NCI-H774 (cell line): ENCODE measurements at regions not wholly inside any gene's neighbourhood (a gene's known extent, or its start where the extent isn't known, plus 50 kb on each side); places are given as distances from the start of the nearest gene placed in this dataset.

Experiments used
- DNase-seq: peaks from one replicate; lab custom pipeline; 2025; lab: John Stamatoyannopoulos, UW

DNA sequence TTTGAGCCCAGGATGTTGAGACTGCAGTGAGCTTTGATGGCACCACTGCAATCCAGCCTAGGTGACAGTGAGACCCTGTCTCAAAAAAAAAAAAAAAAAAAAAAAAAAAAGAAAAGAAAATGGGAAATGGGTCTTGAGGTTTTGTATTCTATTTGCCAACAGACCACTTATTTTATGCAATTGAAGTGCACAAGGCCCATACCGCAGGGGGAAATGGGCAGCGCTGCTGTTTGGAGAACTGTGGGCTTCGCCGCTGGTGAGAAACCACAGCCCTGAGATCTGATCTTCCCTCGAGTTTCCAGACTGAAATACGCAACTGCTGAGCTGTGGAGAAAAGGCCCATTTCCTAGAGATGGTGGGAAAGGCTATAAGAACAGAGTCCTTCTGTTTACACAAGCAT is 512.0 kb downstream of the TCERG1L start:
- no peak for DNase-seq

DNA sequence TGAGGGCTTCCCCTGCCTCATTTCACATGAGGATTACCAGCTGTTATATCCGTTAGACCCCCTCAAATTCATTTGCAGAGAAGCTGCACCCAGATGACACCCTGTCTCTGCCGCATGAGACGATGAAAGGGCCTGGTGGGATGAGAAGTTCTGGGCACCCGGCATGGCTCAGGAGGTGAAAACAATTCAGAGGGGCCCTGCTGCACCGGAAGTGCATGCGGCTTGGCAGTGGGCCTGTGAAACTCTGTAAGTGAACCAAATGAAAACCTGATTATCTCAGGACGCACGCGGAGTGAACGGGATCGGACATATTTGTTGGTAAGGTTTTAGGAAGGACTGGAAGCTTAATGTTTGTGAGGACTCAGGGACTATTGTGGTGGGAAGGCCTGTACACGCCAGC is 511.2 kb downstream of the TCERG1L start:
- DNase-seq, result no peak

DNA sequence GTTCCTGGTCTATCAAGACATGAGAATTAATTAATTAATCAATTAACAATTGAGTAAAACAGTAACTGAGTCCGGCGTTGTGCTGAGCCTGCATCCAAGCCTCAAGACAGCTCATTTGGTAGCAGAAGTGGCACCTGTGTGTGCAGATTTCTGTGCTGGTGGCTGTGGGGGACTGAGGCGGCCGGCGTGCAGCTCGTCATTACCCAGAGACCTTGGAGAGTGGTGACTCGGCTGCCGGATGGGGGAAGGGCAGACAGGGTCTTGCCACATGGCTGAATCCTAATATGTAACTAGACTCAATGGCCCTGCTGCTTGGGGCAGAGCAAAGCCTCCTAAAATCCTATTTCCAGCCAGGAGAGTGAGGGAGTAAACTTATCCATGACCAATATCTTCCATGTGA is 510.2 kb downstream of the TCERG1L start:
- DNase-seq, result no peak

DNA sequence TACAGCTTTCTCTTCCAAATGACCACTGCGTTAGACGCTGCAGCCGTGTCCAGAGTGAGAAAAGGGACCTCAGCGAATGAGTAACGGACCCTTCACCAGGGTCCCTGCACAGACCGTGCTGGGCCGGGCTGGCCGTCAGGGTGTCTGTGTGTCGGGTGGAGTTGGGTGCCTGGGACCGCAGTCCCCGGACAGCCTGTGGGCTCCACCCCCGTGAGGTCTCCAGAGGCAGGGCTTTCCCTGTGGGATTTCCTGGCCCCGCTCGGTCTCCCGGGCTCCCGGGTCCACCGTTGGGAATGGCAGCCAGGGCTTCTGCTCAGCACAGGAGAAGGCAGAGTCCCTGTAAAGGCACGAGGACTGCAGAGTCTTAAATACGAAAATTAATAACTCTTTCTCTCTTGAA is 509.7 kb downstream of the TCERG1L start:
- no peak for DNase-seq

DNA sequence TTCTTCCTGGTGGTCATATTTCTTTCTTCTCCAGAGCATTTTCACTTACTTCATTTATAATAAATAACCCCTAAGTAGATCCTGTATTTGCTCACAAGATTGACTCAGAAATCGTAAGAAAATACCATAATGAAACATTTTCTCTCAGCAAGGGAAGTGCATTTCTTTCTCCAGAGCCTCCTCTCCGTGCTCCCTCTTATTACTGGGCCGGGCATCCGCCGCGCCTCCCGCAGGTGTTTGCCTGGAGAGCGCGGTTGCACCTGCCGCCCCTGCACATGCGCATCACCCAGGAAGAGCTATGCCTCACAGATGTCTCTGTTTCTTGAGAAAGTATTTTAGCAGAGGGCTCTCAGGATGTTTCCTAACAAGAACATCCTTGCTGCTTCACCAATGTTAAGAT is 509.2 kb downstream of the TCERG1L start:
- DNase-seq, result peak; percentile 11

DNA sequence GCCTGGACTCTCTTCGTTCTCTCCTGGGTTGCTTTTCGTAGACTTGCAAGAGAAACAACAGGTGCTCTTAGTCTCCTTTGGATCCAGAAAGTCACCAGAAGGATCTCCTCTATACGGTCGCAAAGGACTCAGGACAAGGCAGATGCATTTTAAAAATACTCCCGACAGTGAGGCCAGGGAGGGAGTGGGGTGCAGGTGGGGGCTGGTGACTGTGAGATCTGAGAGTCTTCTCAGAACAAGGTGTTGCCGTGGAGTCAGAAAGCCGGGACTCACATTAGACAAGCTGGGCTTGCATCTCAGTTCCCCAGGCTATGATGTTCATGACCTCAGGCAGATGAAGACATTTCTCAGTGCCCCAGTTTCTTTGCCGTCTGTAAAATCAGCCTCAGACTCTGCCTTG is 507.2 kb downstream of the TCERG1L start:
- DNase-seq, result no peak

DNA sequence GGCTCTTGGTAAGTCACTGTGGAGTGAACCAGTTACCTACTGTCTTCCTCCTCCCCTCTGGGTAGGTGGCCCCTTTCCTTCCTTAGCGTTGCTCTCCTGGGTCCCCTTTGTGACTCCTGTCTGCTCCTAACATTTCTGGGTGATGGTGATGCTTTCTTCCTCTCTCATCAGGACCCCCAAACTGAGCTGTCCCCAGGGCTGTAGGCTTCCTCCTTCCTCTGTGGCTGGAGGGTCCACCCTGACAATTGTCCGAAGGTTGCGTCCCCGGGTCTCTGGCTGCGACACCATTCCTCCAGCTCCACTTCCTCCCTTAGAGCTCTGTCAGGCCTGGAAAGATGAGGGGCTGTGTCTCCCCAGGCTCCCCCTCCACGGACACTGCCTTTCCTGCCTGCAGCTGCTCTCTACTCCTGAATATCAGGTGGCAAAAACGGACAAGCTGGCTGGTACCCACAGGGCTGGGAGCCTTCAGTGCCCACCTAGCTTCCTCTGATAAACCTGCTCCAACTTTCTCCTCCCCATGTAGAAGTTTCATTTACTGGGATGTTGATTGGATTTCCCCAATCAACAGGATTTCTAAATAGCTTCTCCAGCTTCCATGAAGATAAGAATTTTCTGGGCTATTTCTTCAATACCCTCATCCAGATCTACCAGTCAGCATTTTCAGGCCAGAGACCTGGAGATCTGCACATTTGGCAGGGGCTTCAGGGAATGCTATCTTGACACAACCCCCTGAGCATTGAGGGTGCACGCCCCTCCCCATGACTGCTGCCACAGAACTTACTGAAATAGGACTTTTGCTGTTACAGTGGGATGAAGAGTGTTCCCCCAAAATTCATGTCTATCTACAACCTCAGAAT is 506.5 kb downstream of the TCERG1L start:
- DNase-seq, result no peak

DNA sequence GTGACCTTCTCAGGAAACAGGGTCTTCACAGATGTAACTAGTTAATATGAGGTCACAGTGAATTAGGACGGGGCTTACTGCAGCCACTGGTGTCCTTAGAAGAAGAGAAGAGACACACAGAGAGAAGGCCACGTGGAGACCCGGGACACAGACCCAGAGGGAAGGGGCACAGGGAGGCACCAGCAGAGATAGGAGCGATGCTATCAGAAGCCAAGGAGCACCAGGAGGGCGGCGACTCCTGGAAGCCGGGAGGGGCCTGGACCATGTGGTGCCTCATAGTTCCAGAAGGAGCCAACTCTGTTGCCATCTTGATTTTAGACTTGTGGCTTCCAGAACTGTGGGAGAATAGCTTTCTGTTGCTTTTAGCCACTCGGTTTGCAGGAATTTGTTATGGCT is 505.9 kb downstream of the TCERG1L start:
- DNase-seq, result no peak

DNA sequence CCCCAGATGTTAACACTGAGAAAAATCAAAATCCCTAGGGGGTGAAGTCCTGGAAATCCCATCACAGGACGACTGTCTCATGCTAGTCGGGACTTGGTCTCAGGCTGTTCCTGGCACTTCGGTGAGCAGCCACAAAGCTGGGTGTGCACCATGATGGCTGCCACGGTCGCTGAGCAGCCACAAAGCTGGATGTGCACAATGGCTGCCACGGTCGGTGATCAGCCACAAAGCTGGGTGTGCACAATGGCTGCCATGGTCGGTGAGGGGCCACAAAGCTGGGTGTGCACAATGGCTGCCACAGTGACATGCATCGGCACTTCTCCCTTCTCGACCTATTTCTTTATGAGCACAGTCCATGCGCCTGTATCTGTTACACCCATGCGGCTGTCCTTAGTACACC is 505.1 kb downstream of the TCERG1L start:
- no peak for DNase-seq

DNA sequence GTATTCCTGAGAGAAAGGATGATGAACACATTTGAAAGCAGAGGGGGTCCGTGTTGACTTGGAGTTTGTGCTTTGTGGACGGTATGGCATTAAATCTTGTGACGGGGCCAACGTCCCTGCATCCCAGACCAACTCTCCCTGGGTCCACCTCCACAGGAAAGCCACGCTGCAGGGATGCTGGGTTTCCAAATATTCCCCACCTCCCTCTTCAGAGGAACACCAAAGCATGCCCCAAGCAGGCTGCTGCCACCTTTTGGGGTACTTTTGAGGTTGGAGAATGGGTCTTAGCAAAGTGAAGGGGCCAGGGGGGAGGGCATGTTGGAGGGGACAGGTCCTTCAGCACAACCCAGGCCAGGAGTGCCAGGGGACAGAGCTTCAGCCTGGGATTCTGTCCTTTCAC is 504.4 kb downstream of the TCERG1L start:
- DNase-seq, result no peak

DNA sequence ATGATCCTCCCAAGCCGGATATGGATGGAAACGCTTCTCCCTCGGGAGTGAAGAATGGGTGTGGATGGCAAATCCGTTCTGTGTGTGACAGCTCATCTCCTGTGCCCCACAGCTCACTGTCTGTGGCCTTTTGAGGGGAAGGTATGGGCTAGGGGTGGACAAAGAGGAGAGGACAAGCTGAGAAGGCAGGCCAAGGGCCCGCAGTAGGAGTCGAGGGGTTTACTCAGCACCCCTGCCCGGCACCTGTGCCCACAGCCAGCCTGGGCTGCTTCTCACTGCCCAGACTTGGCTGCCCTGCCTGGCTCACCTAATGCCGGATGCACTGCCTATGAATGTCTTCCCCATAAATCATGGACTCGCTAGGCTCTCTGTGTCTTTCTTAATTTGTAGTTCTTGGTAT is 503.8 kb downstream of the TCERG1L start:
- DNase-seq, result no peak

DNA sequence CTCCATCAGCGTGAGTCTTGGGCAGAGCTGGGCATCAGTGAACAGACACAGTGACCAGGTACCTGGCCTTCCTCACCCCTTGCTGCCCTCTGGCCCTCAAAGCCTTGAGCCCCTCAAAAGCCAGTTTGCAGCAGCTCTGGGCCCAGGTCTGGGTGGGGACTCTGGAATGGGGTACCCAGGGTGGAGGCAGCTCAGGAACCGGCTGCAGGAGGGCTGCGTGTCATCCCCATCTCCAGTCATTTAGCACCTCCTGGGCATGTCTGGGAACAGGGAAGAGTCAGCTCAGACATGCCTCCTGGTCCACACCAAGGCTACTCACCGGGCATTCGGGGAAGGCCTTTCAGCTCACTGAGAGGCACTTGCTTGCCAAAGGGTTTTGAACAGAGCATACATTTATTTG is 503.3 kb downstream of the TCERG1L start:
- DNase-seq, result no peak

DNA sequence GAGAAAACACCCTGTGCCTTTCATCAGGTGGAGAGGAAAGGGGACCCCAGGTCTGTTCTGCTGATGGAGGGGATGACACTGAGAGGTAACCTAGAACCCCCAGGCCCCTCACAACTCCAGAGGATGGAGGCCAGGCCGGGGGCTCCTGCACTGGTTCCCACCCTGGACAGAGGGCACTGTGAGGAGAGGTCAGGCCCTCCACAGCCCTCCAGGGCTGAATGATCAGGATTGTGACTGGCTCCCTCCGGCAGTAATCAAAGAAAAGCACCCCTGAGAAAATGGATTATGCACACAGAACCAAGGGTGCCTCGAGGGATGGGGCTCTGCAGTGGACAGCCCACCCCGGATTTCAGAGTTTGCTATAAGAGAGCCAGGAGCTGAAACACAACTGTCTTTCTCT is 502.8 kb downstream of the TCERG1L start:
- DNase-seq, result no peak

DNA sequence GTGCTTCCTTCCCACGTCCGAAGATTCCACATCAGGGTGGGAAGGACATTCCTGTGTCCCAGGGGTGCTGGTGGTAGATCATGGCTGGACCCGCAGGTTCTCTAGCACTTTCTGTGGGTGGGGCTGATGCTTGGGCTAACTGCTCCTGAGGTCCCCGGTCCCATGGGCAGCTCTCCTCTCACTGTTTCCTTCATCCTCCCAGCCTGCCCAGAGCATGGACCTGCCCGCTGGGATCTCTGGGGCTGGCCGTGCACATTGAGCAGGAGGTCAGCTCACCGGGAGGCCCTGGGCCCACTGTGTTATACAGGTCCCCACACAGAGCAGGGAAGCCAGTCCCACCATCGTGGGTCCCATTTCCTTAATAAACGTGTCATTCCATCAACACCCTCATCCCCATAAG is 502.3 kb downstream of the TCERG1L start:
- DNase-seq, result no peak

DNA sequence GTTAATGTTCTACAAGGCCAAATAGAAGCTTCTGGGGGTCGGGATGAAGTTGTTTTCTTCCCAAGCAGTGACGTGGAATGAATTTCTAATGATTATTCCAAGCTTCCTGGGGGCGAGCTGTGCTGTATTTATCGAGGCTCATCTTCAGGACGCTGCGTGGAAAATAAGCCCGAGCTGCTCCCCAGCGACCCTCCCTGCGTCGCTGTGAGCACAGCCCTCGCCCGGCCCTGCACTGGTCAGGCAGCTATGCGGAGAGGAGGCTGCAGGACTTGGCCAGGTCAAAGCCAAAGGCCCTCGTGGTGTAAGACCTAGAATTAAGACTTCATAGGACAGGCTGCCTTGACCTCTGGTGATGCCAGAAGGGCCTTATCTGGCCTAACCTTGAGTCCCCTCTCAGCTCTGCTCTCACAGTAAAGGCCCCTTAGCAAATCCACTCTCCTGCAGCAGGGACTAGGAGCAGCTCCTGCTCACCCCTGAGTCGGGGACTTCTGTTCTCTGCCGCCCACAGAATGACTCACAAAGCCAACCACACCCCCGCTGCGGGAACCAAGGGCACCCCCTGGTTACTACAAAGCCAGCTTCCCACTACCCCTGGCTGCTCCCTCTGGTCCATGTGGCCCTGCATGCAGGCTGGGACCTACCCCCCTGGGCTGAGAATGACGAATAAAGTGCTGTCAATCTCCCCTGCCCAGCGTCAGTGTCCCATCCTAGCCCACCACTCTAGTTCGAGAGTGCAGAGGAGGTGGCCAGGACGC is 501.6 kb downstream of the TCERG1L start:
- no peak for DNase-seq

DNA sequence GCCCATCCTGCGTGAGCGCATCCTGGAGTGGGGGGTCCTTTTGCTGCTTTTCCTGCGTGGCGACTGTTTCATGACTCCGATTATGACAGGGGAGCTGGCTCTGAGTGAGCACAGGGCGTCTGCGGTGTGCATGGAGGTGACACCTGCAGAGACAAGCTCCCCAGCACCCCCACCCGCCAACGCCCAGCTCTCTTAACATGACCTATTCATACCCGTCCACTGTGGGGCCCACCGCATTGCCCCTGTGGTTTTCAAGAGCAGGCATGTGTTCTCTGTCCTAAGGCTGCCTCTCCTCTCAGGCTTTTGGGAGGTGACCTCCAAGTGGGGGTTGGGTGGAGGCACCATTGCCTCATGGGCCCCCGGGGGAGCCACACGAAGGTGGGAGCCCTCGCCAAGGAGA is 500.7 kb downstream of the TCERG1L start:
- DNase-seq, result no peak

DNA sequence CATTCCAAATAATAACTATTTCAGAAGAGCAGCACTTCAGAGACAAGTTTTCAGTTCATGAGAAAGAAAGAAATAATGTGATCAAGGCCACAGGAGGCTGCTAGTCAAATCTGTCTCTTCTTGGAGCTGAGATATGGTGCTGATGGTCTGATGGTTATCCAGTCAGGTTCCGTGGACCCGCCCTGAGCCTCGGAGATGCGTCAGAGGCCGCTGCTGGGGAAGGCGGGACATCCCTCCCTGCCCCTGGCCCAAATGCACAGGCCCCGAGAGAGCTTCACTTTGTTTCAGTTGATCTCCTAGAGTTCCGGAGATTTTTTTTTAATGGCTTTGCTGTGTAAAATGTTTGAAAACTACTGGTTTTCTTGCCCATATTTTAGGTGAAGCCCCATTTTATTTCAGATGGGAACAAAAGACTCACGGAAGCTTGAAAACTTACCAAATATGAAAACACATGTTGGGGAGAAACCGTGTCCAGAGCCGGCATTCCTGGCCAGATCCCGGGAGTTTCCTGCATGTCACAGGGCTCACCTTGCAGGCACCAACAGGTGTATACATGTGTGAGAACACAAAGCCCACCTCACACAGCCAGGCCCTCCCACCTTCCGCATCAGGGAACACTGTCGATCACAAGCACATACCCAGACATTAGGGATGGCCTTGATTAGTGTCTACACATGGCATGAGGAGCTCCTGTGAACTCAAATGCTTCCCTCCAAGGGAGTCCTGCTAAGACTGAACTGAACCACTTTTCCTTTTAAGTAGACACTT is 499.0 kb downstream of the TCERG1L start:
- DNase-seq, result no peak

DNA sequence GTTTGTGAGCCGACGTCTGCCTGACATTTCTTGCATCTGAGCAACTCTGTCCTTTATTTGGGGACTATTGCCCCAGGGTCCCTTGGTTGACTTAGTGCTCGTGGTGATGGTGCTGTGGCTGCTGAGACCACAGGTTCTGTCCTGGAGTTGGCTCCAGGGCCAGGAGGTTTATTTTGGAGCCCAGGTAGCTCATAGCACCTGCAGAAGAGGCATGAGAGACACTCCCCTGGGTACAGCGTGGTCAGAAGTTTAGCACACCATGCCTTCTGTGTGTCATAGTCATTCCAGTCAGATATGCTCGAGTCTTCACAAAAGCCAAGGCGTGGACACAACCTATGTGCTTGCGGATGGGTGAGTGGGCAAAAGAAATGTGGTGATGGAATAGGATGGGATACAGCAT is 496.9 kb downstream of the TCERG1L start:
- no peak for DNase-seq

DNA sequence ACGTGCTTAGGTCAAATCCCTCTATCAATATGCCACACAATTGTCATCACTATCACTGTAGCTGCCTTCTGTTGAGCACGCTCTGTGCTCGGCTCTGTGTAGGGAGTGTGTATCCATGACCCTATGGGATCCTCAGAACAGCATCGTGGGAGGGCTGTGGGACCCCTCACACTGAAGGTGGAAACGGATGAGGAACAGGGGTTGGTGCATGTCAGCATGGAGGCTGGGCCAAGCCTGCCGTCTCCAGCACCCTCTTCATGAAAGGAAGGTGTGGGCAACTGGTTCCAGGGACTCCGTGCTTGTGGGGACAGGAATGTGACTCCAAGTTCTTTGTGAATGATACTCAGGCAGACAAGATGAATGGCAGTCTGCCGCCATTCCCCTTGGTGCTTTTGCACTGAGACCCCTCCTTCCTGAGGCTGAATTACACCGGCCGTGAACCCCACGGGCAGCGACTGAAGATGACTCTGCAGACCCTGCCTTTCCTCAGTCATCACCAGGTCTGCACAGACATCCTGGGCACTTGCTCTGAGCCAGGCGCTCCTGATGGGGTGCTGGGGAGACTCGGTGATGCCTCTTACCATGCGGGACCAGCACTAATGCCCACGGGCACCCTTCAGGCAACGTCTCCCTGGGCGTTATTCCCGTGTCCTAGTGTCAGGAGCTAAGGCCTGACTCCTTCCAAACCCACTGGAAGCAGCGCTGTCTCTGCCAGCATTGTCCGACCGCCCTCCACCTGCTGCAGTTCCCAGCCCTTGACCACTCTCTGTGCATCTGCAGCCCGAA is 495.2 kb downstream of the TCERG1L start:
- no peak for DNase-seq

DNA sequence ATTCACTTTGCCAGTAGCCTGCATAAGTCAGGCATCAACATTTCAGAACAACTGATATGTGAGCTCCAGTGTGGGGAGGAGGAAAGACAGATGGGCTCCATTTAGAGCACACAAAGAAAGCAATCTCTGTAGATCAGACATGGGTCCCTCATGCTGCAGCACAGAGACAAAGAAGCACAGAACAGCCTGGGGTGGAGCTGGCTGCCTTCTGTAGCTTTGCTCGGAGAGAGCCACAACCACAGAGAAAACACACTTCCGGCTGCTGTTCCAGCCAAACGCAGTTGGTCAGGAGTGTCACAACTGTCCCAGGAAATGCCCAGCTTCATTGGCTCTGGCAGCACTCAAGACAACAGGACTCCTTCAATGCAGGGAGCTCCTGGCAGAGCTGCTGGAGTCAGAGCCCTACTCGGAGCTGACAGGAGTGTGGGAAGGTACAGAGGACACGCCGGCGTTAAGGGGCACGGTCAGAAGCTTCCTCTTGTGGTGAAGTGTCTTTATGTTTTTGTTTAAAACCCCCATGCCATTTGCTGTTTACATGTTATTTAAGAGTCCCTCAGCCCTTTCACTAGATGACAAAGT is 494.4 kb downstream of the TCERG1L start:
- no peak for DNase-seq

DNA sequence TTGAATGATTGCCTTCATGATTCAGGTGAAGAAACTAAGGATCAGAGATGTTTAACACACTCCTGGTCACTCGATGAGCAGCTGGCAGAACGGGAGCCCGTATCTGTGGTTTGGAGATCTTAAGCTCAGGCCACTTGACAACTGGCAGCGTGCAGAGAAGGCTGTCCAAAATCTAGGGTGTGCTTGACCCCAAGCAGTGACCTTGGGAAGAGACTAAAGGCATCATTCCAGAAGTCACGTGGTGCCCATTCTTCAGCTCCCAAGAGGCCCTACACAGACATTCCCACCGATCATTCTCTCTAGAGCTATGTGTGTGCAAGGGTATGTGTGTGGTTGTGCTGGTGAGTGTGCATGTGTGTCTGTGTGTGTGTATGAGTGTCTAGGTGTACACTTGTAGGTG is 493.8 kb downstream of the TCERG1L start:
- DNase-seq, result no peak
